Adrenal gland (tissue), 9 donors: ENCODE measurements at regions not wholly inside any gene's neighbourhood (a gene's known extent, or its start where the extent isn't known, plus 50 kb on each side); places are given as distances from the start of the nearest gene placed in this dataset.

Experiments
- DNase-seq, 7 donors: peaks; one replicate each; pipeline ENCODE4 v3.0.0-alpha.2; 2019 to 2020
- H3K27ac ChIP-seq, 5 donors: fragments of 200-600 bp; sonication (generic) in 4 of 5; 1 replicate in 3 of 5; 2 replicates in 2 of 5; pipeline versions ENCODE4 v1.5.1 to v1.8.0; 2016 to 2020; ENCODE audit warnings: mild to moderate bottlenecking in 1 of 5
- H3K27me3 ChIP-seq: fragments of 200-600 bp; 2 replicates; pipeline ENCODE4 v1.8.0; 2021
- H3K36me3 ChIP-seq, 2 donors: fragments of 200-600 bp; replicated peaks in 1 of 2; 1 replicate in 1 of 2; 2 replicates in 1 of 2; pipeline versions ENCODE4 v1.5.1 to v1.8.0; 2018 to 2022
- H3K4me1 ChIP-seq, 2 donors: fragments of 200-600 bp; replicated peaks in 1 of 2; 1 replicate in 1 of 2; 2 replicates in 1 of 2; pipeline versions ENCODE4 v1.5.1 to v1.8.0; 2018 to 2021
- H3K4me3 ChIP-seq, 4 donors: fragments of 200-600 bp; sonication (generic) in 3 of 4; one replicate each; pipeline ENCODE4 v1.5.1; 2016 to 2018
- H3K9me3 ChIP-seq, 3 donors: fragments of 200-600 bp; sonication (generic) in 1 of 3; replicated peaks in 1 of 3; 1 replicate in 2 of 3; 2 replicates in 1 of 3; pipeline versions ENCODE4 v1.5.1 to v1.8.0; 2016 to 2021
- CTCF ChIP-seq, 6 experiments: fragments of 450-650 bp in 4 of 6; fragments of 200-600 bp in 2 of 6; sonication (generic) in 1 of 6; IDR thresholded peaks; 1 replicate in 5 of 6; 2 replicates in 1 of 6; pipeline versions ENCODE4 v1.5.1 to v1.8.0; 2016 to 2021; ENCODE audit warnings: antibody characterized with exemption in 6 of 6, mild to moderate bottlenecking in 2 of 6, moderate library complexity in 1 of 6
- POLR2A ChIP-seq, 2 donors: fragments of 450-650 bp; IDR thresholded peaks; one replicate each; pipeline ENCODE4 v1.6.1; 2017; ENCODE audit warnings: antibody characterized with exemption in 2 of 2, mild to moderate bottlenecking in 2 of 2, moderate library complexity in 1 of 2
- WGBS, 4 donors: extraction: QIAGEN DNeasy Blood & Tissue Kit in 2 of 4; methylation state at CpG; one replicate each; pipeline versions ENCODE4 v1.1.5 to v1.1.7; 2013 to 2017; 5-methylcytosine and 5-hydroxymethylcytosine counted together
- intact Hi-C, 2 donors: fragments of 100-400 bp; cut with DNase I; formaldehyde crosslinking; loops; one replicate each; pipeline versions ENCODE4 v1.14.1 to v1.15.0; 2022 to 2023
- donor health status: healthy with polysubstance abuse.
- donor health status: Bipolar disorder and iron deficiency.
- donor health status: DM: yes; HTN: yes; CAD: no.
- donor health status: DM: no; HTN: no; CAD: no.
- donor health status: DM: no; HTN: no; CAD: no.

GRCh38 chr1:195939844-195940243 lies 668.4 kb downstream of the KCNT2 start:
- no peaks in the 10 kb centered on the region for H3K36me3 ChIP-seq
- no peak for TF ChIP-seq POLR2A (IDR thresholded peaks at IDR 0.05)
- TF ChIP-seq CTCF (IDR thresholded peaks at IDR 0.05), result no peak
- no peaks in the 10 kb centered on the region for H3K9me3 ChIP-seq
- no peak for DNase-seq
- WGBS, 4 donors, result 51 to 61% (median 56%) methylated on average over 3 of the region's 3 CpGs
- H3K4me3 ChIP-seq, result no peak overlapping the region
- H3K27me3 ChIP-seq, result no peaks in the 10 kb centered on the region
- intact Hi-C loops, result no loop called here
- no peaks in the 10 kb centered on the region for H3K4me1 ChIP-seq
- H3K27ac ChIP-seq, result no peak overlapping the region

- no peaks in the 10 kb centered on the region for H3K27me3 ChIP-seq
- H3K36me3 ChIP-seq, result no peaks in the 10 kb centered on the region
- no peak overlapping the region for H3K27ac ChIP-seq
- TF ChIP-seq POLR2A (IDR thresholded peaks at IDR 0.05) (no peak), CTCF (IDR thresholded peaks at IDR 0.05) (no peak)
- DNase-seq, result no peak
- H3K9me3 ChIP-seq, result no peaks in the 10 kb centered on the region
- no peak overlapping the region for H3K4me3 ChIP-seq
- H3K4me1 ChIP-seq, result no peaks in the 10 kb centered on the region
- intact Hi-C loops, result no loop called here
- WGBS, 4 donors, result 45 to 53% (median 52%) methylated on average over 10 of the region's 10 CpGs
Observed at GRCh38 chr1:195934817-195935553, 673.3 kb downstream of the KCNT2 start.

- H3K36me3 ChIP-seq, result no peaks in the 10 kb centered on the region
- intact Hi-C loops, result no loop called here
- H3K9me3 ChIP-seq, result no peaks in the 10 kb centered on the region
- DNase-seq, result no peak
- H3K27ac ChIP-seq, result no peak overlapping the region
- H3K4me1 ChIP-seq, result no peaks in the 10 kb centered on the region
- H3K4me3 ChIP-seq, result no peak overlapping the region
- no peaks in the 10 kb centered on the region for H3K27me3 ChIP-seq
- 77 to 90% (median 80%) methylated on average over 1 of the region's 1 CpG for WGBS, 4 donors
- no peak for TF ChIP-seq POLR2A (IDR thresholded peaks at IDR 0.05)
- TF ChIP-seq CTCF (IDR thresholded peaks at IDR 0.05), result no peak
Observed at GRCh38 chr1:195933835-195934234, 674.4 kb downstream of the KCNT2 start.

- no peak overlapping the region for H3K27ac ChIP-seq
- TF ChIP-seq POLR2A (IDR thresholded peaks at IDR 0.05) (no peak), CTCF (IDR thresholded peaks at IDR 0.05) (no peak)
- no peaks in the 10 kb centered on the region for H3K4me1 ChIP-seq
- no peaks in the 10 kb centered on the region for H3K9me3 ChIP-seq
- no peaks in the 10 kb centered on the region for H3K27me3 ChIP-seq
- intact Hi-C loops, result no loop called here
- 87 to 95% (median 91%) methylated on average over 1 of the region's 1 CpG for WGBS, 4 donors
- no peak overlapping the region for H3K4me3 ChIP-seq
- no peak for DNase-seq
- no peaks in the 10 kb centered on the region for H3K36me3 ChIP-seq
Observed at GRCh38 chr1:195915826-195916225, 692.4 kb downstream of the KCNT2 start.
